ENCODE measurements at regions not wholly inside any gene's neighbourhood (a gene's known extent, or its start where the extent isn't known, plus 50 kb on each side); places are given as distances from the start of the nearest gene placed in this dataset.
"Not testable (repeated sequence)": the region's sequence is repeated elsewhere in the genome, so short reads cannot be mapped to it uniquely, and the experiment has no call there.

DNA sequence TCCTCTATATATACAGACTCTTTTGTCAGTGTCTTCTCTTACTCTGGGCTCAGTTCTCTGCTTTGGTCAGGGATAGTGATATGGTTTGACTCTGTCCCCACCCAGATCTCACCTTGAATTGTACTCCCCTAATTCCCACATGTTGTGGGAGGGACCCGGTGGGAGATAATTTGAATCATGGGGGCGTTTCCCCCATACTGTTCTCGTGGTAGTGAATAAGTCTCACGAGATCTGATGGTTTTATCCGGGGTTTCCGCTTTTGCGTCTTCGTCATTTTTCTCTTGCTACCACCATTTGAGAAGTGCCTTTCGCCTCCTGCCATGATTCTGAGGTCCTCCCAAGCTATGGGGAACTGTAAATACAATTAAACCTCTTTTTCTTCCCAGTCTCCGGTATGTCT is 144.4 kb downstream of the GLUD2 start:
- Histone ChIP-seq H3K27ac (no peak overlapping the region), H3K4me3 (no peak overlapping the region), H3K27me3 (replicated peaks in 1 of 7) (no peaks in the 10 kb centered on the region), H3K4me1 (no peaks in the 10 kb centered on the region), H3K9me3 (no peaks in the 10 kb centered on the region), H3K36me3 (no peaks in the 10 kb centered on the region)
- no peak for DNase-seq
- WGBS, 5 donors: 72 to 87% (median 81%) methylated on average over 10 of the region's 10 CpGs
- TF ChIP-seq POLR2AphosphoS5 (IDR thresholded peaks at IDR 0.05) (no peak), POLR2A (IDR thresholded peaks at IDR 0.05) (no peak)
- TF ChIP-seq, protein P1, sequence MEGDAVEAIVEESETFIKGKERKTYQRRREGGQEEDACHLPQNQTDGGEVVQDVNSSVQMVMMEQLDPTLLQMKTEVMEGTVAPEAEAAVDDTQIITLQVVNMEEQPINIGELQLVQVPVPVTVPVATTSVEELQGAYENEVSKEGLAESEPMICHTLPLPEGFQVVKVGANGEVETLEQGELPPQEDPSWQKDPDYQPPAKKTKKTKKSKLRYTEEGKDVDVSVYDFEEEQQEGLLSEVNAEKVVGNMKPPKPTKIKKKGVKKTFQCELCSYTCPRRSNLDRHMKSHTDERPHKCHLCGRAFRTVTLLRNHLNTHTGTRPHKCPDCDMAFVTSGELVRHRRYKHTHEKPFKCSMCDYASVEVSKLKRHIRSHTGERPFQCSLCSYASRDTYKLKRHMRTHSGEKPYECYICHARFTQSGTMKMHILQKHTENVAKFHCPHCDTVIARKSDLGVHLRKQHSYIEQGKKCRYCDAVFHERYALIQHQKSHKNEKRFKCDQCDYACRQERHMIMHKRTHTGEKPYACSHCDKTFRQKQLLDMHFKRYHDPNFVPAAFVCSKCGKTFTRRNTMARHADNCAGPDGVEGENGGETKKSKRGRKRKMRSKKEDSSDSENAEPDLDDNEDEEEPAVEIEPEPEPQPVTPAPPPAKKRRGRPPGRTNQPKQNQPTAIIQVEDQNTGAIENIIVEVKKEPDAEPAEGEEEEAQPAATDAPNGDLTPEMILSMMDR (IDR thresholded peaks at IDR 0.05 in 8 of 11, conservative IDR thresholded peaks at IDR 0.05 in 3 of 11): no peak
- intact Hi-C loops (cut with DNase I; ENCODE audit: low total_unique reads): no loop called here

DNA sequence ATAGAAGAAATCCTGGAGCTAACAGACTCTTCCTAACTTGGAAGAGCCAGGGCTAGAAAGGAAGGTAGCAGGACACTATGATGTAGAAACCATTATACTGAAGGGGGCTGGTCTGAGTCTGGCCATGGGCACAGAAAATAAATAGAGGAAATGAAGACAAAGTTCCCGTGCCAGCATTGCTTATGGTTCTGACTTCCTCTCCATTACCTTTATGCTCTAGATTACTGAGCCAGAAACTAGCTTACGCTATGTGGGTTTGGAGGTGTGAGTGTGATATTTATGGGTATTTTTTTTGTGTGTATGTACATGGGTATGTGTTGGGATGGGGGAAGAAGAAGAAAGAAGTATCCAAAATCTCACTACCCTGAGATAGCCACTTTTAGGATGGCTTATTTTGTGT is 148.3 kb downstream of the GLUD2 start:
- DNase-seq: no peak
- no peak for TF ChIP-seq POLR2AphosphoS5 (IDR thresholded peaks at IDR 0.05)
- TF ChIP-seq, protein P1 (IDR thresholded peaks at IDR 0.05 in 8 of 11, conservative IDR thresholded peaks at IDR 0.05 in 3 of 11): no peak
- no peak for TF ChIP-seq POLR2A (IDR thresholded peaks at IDR 0.05)
- Histone ChIP-seq H3K36me3 (no peaks in the 10 kb centered on the region), H3K27ac (no peak overlapping the region), H3K9me3 (no peaks in the 10 kb centered on the region), H3K27me3 (replicated peaks in 1 of 7) (no peaks in the 10 kb centered on the region), H3K4me3 (no peak overlapping the region), H3K4me1 (no peaks in the 10 kb centered on the region)
- WGBS, 5 donors: 61 to 84% (median 65%) methylated on average over 2 of the region's 2 CpGs
- intact Hi-C loops (cut with DNase I; ENCODE audit: low total_unique reads): no loop called here

DNA sequence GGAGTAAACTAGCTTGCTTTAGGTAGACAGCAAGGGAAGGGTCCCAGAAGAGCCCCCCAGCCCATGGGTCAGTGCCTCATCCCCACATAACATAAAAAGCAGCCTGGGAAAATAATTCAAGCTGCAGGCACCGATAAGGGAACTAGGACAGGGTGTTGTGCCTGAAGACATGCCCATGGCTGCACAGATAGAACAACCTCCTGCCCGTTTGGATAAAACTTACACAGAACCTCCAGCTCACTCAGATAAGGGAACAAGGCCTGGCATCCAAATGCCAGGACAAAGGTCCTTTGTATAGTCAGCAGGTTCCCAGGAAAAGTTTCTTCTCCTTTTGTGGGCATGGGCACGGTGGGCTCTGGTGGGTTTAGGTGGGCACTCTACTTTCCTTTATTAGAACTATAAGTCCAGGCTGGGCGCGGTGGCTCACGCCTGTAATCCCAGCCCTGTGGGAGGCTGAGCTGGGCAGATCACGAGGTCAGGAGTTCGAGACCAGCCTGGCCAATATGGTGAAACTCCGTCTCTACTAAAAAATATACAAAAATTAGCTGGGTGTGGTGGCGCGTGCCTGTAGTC is 149.5 kb downstream of the GLUD2 start:
- DNase-seq; H3K27ac ChIP-seq; intact Hi-C loops (cut with DNase I; ENCODE audit: low total_unique reads); H3K36me3 ChIP-seq; H3K4me1 ChIP-seq; H3K4me3 ChIP-seq; H3K27me3 ChIP-seq (replicated peaks in 1 of 7); H3K9me3 ChIP-seq: not testable (repeated sequence)
- WGBS, 5 donors: 82 to 98% (median 94%) methylated on average over 11 of the region's 11 CpGs

DNA sequence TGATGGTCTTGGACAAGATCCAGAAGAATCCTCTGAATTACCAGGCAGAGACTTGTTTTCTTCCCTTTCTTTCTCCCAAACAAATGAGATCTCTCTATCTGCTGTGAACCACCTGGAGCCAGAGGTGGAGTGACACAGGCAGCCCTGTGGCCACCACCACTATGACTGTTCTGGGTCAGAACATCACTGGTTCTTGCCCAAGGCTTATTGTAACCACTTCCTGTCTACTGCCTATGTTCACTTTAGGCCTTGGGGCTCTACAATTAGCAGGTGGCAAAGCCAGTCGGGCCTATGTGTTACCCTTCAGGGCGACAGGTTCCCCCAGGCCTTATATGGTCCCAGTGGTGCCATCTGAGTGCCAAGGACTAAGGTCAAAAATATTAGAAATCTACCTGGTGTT is 161.2 kb downstream of the GLUD2 start:
- DNase-seq: no peak
- H3K4me1 ChIP-seq: no peaks in the 10 kb centered on the region
- 60 to 94% (median 84%) methylated on average over 2 of the region's 2 CpGs; no CpG with 5 or more reads in 1 of the 5 donors for WGBS, 5 donors
- intact Hi-C loops (cut with DNase I; ENCODE audit: low total_unique reads): no loop called here
- no peak overlapping the region for H3K27ac ChIP-seq
- TF ChIP-seq POLR2AphosphoS5 (IDR thresholded peaks at IDR 0.05) (no peak), POLR2A (IDR thresholded peaks at IDR 0.05) (no peak)
- TF ChIP-seq, protein P1 (IDR thresholded peaks at IDR 0.05 in 8 of 11, conservative IDR thresholded peaks at IDR 0.05 in 3 of 11): no peak
- no peaks in the 10 kb centered on the region for H3K27me3 ChIP-seq (replicated peaks in 1 of 7)
- no peak overlapping the region for H3K4me3 ChIP-seq
- no peaks in the 10 kb centered on the region for H3K36me3 ChIP-seq
- H3K9me3 ChIP-seq: no peaks in the 10 kb centered on the region

All from spleen (tissue), 11 donors.